Esophagus muscularis mucosa (tissue), 3 donors: ENCODE measurements at regions not wholly inside any gene's neighbourhood (a gene's known extent, or its start where the extent isn't known, plus 50 kb on each side); places are given as distances from the start of the nearest gene placed in this dataset.

Experiments used
- CTCF ChIP-seq, 3 experiments: fragments of 200-600 bp in 2 of 3; fragments of 450-650 bp in 1 of 3; sonication (generic) in 2 of 3; IDR thresholded peaks; one replicate each; pipeline ENCODE4 v1.5.1; 2017 to 2019; ENCODE audit warnings: antibody characterized with exemption in 3 of 3, mild to moderate bottlenecking in 2 of 3, moderate library complexity in 1 of 3
- POLR2AphosphoS5 ChIP-seq, 2 donors: sonication (generic); formaldehyde crosslinking; IDR thresholded peaks; one replicate each; pipeline ENCODE4 v1.6.1; 2017; ENCODE audit warnings: antibody characterized with exemption in 2 of 2

DNA sequence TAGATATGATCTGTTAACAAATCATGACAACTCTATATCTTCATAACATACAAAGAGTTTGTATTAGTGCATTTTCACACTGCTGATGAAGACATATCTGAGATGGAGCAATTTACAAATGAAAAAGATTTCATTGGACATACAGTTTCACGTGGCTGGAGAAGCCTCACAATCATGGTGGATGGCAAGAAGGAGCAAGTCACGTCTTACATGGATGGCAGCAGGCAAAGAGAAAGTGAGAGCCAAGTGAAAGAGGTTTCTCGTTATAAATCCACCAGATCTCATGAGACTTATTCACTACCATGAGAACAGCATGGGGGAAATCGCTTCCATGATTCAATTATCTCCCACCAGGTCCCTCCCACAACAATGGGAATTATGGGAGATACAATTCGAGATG, 157.6 kb downstream of the DUSP6 start:
- TF ChIP-seq POLR2AphosphoS5 (IDR thresholded peaks at IDR 0.05) (no peak), CTCF (IDR thresholded peaks at IDR 0.05) (no peak)
